M059J (cell line): ENCODE measurements at regions not wholly inside any gene's neighbourhood (a gene's known extent, or its start where the extent isn't known, plus 50 kb on each side); places are given as distances from the start of the nearest gene placed in this dataset.

Source experiments
- DNase-seq: peaks from one replicate; pipeline ENCODE4 v3.0.0-alpha.2; 2012; ENCODE audit warnings: low read depth

GRCh38 chr9:107210775-107211174, 72.3 kb upstream of the RAD23B start:
- no peak for DNase-seq

- no peak for DNase-seq
These were observed 71.7 kb upstream of the RAD23B start for GRCh38 chr9:107211284-107211923.

- DNase-seq, result no peak
These were observed 70.5 kb upstream of the RAD23B start for GRCh38 chr9:107212613-107213012.

- no peak for DNase-seq
These were observed 70.0 kb upstream of the RAD23B start for GRCh38 chr9:107213080-107213479.

- DNase-seq, result peak; percentile 99
These were observed 69.5 kb upstream of the RAD23B start for GRCh38 chr9:107213561-107214028.

- DNase-seq, result peak; percentile 24
These were observed 68.7 kb upstream of the RAD23B start for GRCh38 chr9:107214381-107214780.

GRCh38 chr9:107214915-107215314, 68.2 kb upstream of the RAD23B start:
- DNase-seq, result peak; percentile 69

GRCh38 chr9:107215381-107215780, 67.7 kb upstream of the RAD23B start:
- peak; percentile 81 for DNase-seq

- DNase-seq, result no peak
These were observed 66.8 kb upstream of the RAD23B start for GRCh38 chr9:107216329-107216728.

- no peak for DNase-seq
These were observed 64.1 kb upstream of the RAD23B start for GRCh38 chr9:107218829-107219485.

- no peak for DNase-seq
These were observed 63.5 kb upstream of the RAD23B start for GRCh38 chr9:107219486-107220077.

GRCh38 chr9:107221321-107221720, 61.8 kb upstream of the RAD23B start:
- DNase-seq, result no peak

GRCh38 chr9:107222020-107222522, 61.0 kb upstream of the RAD23B start:
- DNase-seq, result peak; percentile 57

GRCh38 chr9:107223381-107223780, 59.7 kb upstream of the RAD23B start:
- no peak for DNase-seq

- no peak for DNase-seq
These were observed 58.8 kb upstream of the RAD23B start for GRCh38 chr9:107224252-107224651.

GRCh38 chr9:107226421-107226820, 56.7 kb upstream of the RAD23B start:
- DNase-seq, result no peak

GRCh38 chr9:107227774-107228173, 55.3 kb upstream of the RAD23B start:
- no peak for DNase-seq

- no peak for DNase-seq
These were observed 54.5 kb upstream of the RAD23B start for GRCh38 chr9:107228496-107229039.

- no peak for DNase-seq
These were observed 53.8 kb upstream of the RAD23B start for GRCh38 chr9:107229241-107229741.
